ENCODE measurements at regions not wholly inside any gene's neighbourhood (a gene's known extent, or its start where the extent isn't known, plus 50 kb on each side); places are given as distances from the start of the nearest gene placed in this dataset.
"Not testable (repeated sequence)": the region's sequence is repeated elsewhere in the genome, so short reads cannot be mapped to it uniquely, and the experiment has no call there.

DNA sequence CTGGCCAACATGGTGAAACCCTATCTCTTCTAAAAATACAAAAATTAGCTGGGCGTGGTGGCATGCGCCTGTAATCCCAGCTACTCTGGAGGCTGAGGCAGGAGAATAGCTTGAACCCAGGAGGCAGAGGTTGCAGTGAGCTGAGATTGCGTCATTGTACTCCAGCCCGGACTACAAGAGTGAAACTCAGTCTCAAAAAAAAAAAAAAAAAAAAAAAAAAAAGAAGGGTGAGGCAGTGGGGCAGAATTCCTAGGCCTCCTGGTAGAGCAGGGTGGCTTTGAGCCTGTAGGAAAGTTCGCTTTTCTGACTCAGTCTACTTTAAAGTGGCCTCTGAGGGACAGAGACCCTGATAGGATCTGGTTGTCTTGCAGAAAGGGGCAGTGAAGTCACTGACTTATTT, 60.8 kb upstream of the GTF3A start:
- not testable (repeated sequence) for DNase-seq (ENCODE audit: low read depth, low spot score); H3K27ac ChIP-seq

DNA sequence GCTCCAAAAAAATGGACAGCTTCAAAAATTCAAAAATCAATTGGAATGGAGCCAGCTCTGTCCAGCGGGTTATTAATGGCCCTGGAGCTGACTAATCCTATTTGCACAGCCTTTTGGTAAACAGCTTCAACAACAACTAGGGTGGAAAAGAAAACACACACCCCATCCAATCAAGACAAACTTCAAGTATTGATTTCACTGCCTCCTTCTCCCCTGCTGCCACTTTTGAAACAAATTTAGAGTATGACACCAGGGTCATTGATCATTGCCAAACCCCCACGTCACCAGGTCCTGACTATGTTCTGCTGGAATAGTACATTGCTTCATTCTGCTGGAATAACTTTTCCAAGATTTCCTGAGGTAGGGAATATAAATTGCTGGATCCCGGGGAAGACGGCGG, 56.8 kb upstream of the GTF3A start:
- H3K27ac ChIP-seq = no peak overlapping the region
- DNase-seq (ENCODE audit: low read depth, low spot score) = no peak

DNA sequence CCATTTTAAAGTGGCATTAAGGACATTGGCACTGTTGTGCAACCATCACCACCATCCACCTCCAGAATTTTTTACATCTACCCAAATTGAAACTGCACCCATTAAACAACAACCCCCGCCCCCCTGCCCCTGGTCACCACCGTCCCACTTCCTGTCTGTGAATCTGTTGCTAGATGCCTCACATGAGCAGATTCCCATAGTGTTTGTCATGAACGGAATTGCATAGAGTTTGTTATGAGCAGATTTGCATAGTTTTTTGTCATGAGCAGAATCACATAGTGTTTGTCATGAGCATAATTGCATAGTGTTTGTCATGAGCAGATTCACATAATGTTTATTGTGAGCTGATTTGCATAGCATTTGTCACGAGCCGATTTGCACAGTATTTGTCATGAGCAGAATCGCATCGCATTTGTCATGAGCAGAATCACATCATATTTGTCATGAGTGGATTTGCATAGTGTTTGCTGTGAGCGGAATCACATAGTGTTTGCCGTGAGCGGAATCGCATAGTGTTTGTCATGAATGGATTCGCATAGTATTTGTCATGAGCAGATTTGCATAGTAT, 54.0 kb upstream of the GTF3A start:
- no peak overlapping the region for H3K27ac ChIP-seq
- no peak for DNase-seq (ENCODE audit: low read depth, low spot score)

DNA sequence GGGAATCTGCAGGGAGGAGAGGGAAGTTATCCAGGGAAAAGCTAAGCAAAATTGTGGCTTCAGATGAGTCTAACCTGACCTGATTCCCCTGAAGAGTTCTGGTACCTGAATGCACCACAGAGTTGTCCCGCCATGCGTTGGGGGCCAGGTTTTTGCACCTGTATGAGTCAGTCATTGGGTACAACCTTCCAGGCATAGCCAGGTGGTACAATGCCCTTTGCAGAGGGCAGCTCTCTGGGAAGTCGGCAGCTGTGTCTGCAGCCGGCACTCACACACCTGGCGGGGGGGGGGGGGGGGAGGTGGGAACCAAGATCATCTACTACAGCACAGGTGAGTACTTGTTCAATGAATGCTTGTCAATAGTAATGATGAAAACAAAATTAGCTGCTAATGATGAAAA, 52.5 kb upstream of the GTF3A start:
- no peak overlapping the region for H3K27ac ChIP-seq
- no peak for DNase-seq (ENCODE audit: low read depth, low spot score)

DNA sequence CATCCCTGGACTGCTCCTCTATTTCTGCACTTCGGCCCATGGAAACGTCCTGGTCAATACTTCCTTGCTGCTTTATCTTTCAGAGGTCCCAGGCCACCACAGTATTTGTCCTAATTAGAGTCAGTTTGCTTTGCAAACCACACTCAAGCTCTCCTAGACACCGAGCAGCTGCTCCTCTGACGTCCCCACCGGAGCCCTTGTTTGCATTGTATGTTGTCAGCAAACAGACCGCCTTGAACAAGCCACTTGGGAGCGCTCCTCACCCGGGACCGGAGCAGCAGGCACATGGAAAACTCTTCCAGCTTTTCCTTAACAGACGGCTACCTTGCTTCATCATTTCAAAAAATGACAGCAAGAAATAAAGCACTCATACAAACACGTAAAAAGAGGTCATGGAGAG, 51.5 kb upstream of the GTF3A start:
- DNase-seq (ENCODE audit: low read depth, low spot score) = no peak

DNA sequence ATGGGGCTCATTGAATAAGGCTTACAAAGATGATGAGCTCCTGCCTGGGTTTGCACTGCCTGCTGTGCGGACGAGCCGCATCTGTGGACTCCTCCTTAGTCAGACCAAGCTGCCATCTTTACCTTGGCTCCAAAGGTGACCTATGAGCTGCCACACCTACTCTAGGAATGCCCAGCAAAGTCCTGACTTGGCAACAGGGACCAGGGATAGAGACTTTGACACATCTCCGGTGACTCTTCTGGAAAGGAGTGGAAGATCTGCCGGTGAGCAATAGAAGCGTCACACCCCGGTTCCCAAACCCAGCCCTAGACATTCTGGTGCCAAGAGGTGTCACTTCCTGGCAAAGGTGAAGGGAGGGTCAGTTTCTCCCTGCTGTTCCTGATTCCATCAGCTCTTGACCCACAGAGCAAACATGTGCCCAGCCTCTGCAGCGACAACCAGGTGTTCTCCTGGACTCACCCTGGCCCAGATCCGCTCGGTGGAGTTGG, 50.2 kb upstream of the GTF3A start:
- H3K27ac ChIP-seq = peak overlapping the region; percentile 74
- no peak for DNase-seq (ENCODE audit: low read depth, low spot score)

More for the DNA sequence above, 51.5 kb upstream of the GTF3A start:
- no peak overlapping the region for H3K27ac ChIP-seq

Data from epithelial cell of prostate (primary cell).